ENCODE measurements at regions not wholly inside any gene's neighbourhood (a gene's known extent, or its start where the extent isn't known, plus 50 kb on each side); places are given as distances from the start of the nearest gene placed in this dataset.

DNA sequence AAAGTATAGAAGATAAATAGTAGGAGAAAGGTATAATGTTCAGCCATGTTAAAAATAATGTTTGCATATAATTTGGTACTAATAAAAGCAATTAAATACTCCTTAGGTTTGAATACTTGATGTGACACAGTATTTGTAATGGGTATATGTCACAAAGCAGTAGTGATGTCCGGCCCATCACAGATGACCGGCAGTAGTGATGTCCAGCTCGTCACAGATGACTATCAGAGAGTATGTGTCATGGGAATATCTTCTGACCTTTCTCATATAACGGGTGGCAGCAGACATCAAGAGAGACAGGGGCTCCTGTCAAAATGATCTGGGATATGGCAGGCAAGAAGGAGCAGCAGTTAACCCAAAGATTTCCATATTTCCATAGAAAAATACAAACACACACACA lies 477.4 kb upstream of the KLF6 start:
- peaks cover 4 to 26% of the 10 kb centered on the region in 2 donors for H3K4me1 ChIP-seq
- H3K27ac ChIP-seq: no peak overlapping the region
- no peaks in the 10 kb centered on the region for H3K27me3 ChIP-seq
- TF ChIP-seq CTCF (IDR thresholded peaks at IDR 0.05): no peak
- DNase-seq (no peak), ATAC-seq (no peak)
- H3K36me3 ChIP-seq: no peaks in the 10 kb centered on the region
- no peak overlapping the region for H3K4me3 ChIP-seq
- H3K9me3 ChIP-seq: no peaks in the 10 kb centered on the region
- intact Hi-C loops (cut with DNase I): no loop called here

DNA sequence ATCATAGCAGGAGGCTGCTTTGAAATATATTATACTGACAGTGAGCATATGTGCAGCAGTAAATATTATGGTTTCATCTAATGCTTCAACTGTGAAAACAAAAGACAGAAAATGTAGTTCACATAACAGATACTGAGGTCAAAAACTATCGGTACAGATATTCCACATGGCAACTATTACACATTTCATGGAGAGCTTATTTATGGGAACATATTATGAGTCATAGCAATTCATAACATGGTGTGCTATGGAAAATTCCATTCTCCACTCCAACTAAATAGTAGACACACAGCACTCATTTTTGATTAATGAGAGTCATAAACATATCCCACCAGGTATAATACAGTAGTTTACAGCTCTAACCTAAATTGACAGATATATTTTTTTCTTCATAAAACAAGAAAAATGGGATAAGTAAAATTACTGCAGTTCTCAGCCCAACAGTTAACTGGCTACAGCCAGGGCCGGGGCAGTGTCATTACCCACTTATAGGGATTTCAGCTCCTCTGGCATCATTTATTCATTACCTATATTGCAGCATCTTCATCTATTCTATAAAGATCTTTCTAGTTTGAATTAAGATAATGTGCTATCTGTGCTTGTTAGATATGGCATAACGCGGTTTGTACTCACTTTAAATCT lies 475.6 kb upstream of the KLF6 start:
- H3K36me3 ChIP-seq: no peaks in the 10 kb centered on the region
- DNase-seq: no peak
- H3K9me3 ChIP-seq: peaks cover 0 to 4% of the 10 kb centered on the region in 2 donors
- no peaks in the 10 kb centered on the region for H3K27me3 ChIP-seq
- TF ChIP-seq CTCF (IDR thresholded peaks at IDR 0.05): no peak
- intact Hi-C loops (cut with DNase I): no loop called here
- H3K27ac ChIP-seq: peak overlapping the region in 1 of 2 donors; percentile 39
- no peak overlapping the region for H3K4me3 ChIP-seq
- peaks cover 0 to 7% of the 10 kb centered on the region in 2 donors for H3K4me1 ChIP-seq
- peak; percentile 44 for ATAC-seq

- no peak for DNase-seq
- H3K9me3 ChIP-seq: peaks cover 0 to 4% of the 10 kb centered on the region in 2 donors
- H3K27ac ChIP-seq: no peak overlapping the region
- H3K4me1 ChIP-seq: peaks cover 0 to 7% of the 10 kb centered on the region in 2 donors
- TF ChIP-seq CTCF (IDR thresholded peaks at IDR 0.05): no peak
- H3K27me3 ChIP-seq: no peaks in the 10 kb centered on the region
- no peak for ATAC-seq
- no peaks in the 10 kb centered on the region for H3K36me3 ChIP-seq
- no peak overlapping the region for H3K4me3 ChIP-seq
- intact Hi-C loops (cut with DNase I): no loop called here
Observed at GRCh38 chr10:4257939-4258465, 473.0 kb upstream of the KLF6 start.

GRCh38 chr10:4256971-4257370 lies 472.0 kb upstream of the KLF6 start:
- ATAC-seq: no peak
- peaks cover 0 to 7% of the 10 kb centered on the region in 2 donors for H3K4me1 ChIP-seq

More at GRCh38 chr10:4256971-4257370, 472.0 kb upstream of the KLF6 start:
- no peak for DNase-seq
- Histone ChIP-seq H3K27me3 (no peaks in the 10 kb centered on the region), H3K27ac (no peak overlapping the region), H3K4me3 (no peak overlapping the region), H3K9me3 (peaks cover 0 to 4% of the 10 kb centered on the region in 2 donors), H3K36me3 (no peaks in the 10 kb centered on the region)
- intact Hi-C loops (cut with DNase I): no loop called here
- no peak for TF ChIP-seq CTCF (IDR thresholded peaks at IDR 0.05)

All from left lung (tissue), 4 donors.